Loucy (cell line): ENCODE measurements at regions not wholly inside any gene's neighbourhood (a gene's known extent, or its start where the extent isn't known, plus 50 kb on each side); places are given as distances from the start of the nearest gene placed in this dataset.

ENCODE experiments used
- H2AFZ ChIP-seq: fragments of 200-600 bp; sonication (generic); 2 replicates; pipeline ENCODE4 v1.6.0; 2016; ENCODE audit warnings: antibody characterized with exemption, mild to moderate bottlenecking, low read length, moderate library complexity
- H3F3A ChIP-seq: fragments of 200-600 bp; 2 replicates; pipeline ENCODE4 v1.6.0; 2016; ENCODE audit warnings: antibody characterized with exemption, low read depth, mild to moderate bottlenecking
- H3K27me3 ChIP-seq: fragments of 200-600 bp; sonication (generic); 2 replicates; pipeline ENCODE4 v1.6.1; 2014; ENCODE audit warnings: low read length, mild to moderate bottlenecking; ENCODE audit not compliant: insufficient read depth, poor library complexity, severe bottlenecking
- H3K36me3 ChIP-seq: fragments of 200-600 bp; sonication (generic); 2 replicates; pipeline ENCODE4 v1.6.1; 2016; ENCODE audit warnings: low read length; ENCODE audit not compliant: insufficient read depth
- H3K4me1 ChIP-seq: fragments of 200-600 bp; sonication (generic); 2 replicates; pipeline ENCODE4 v1.5.1; 2014; ENCODE audit warnings: low read length, mild to moderate bottlenecking; ENCODE audit not compliant: insufficient read depth, poor library complexity, severe bottlenecking
- H3K4me2 ChIP-seq: fragments of 200-600 bp; sonication (generic); 2 replicates; pipeline ENCODE4 v1.6.0; 2014; ENCODE audit warnings: antibody characterized with exemption, low read length, low read depth, mild to moderate bottlenecking; ENCODE audit not compliant: poor library complexity, severe bottlenecking
- H3K4me3 ChIP-seq: fragments of 200-600 bp; sonication (generic); 2 replicates; pipeline ENCODE4 v1.5.1; 2014; ENCODE audit warnings: low read length, mild to moderate bottlenecking, mixed read lengths; ENCODE audit not compliant: poor library complexity, severe bottlenecking
- H3K79me2 ChIP-seq: fragments of 200-600 bp; sonication (generic); 2 replicates; pipeline ENCODE4 v1.6.1; 2014; ENCODE audit warnings: low read length; ENCODE audit not compliant: insufficient read depth
- H3K9ac ChIP-seq: fragments of 200-600 bp; sonication (generic); 2 replicates; pipeline ENCODE4 v1.6.0; 2014; ENCODE audit warnings: mild to moderate bottlenecking, low read depth, low read length, moderate library complexity; ENCODE audit not compliant: poor library complexity, severe bottlenecking
- H3K9me2 ChIP-seq: fragments of 200-600 bp; sonication (generic); replicated peaks from 2 replicates; pipeline ENCODE4 v1.6.1; 2016; ENCODE audit warnings: low read depth, low read length, mixed read lengths
- H3K9me3 ChIP-seq: fragments of 200-600 bp; sonication (generic); 2 replicates; pipeline ENCODE4 v1.6.1; 2014; ENCODE audit warnings: mild to moderate bottlenecking, antibody characterized with exemption, low read length, low read depth; ENCODE audit not compliant: insufficient read depth
- H4K20me1 ChIP-seq: fragments of 200-600 bp; sonication (generic); 2 replicates; pipeline ENCODE4 v1.6.0; 2014; ENCODE audit warnings: antibody characterized with exemption, low read length, mild to moderate bottlenecking; ENCODE audit not compliant: insufficient read depth, poor library complexity, severe bottlenecking
- EZH2phosphoT487 ChIP-seq: fragments of 200-600 bp; IDR thresholded peaks from 2 replicates; pipeline ENCODE4 v1.6.1; 2018; ENCODE audit warnings: antibody characterized with exemption, mild to moderate bottlenecking, moderate library complexity, borderline replicate concordance
- TF ChIP-seq, protein P1 (sequence below): fragments of 200-600 bp; sonication (generic); conservative IDR thresholded peaks from 2 replicates; pipeline ENCODE4 v1.5.1; 2014; ENCODE audit warnings: mild to moderate bottlenecking, antibody characterized with exemption, low read length

DNA sequence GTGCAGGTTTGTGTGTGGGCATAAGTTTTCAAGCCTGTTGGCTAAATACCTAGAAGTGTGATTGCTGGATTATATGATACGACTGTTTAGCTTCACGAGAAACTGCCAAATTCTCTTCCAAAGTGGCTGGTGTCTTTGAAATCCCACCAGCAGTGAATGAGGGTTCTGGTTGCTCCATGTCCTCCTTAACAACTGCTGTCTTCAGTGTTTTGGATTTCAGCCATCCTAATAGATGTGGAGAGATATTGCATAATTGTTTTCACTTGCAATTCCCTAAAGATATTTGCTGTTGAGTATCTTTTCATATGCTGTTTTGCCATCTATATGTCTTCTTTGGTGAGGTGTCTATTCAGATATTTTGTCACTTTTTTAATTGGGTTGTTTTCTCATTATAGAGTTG is 390.5 kb downstream of the ZNF536 start:
- Histone ChIP-seq H3K9me3 (no peaks in the 10 kb centered on the region), H2AFZ (no peak overlapping the region), H3K4me3 (no peak overlapping the region), H3K9me2 (no peaks in the 10 kb centered on the region), H3K27me3 (no peaks in the 10 kb centered on the region), H3K9ac (no peak overlapping the region), H3K36me3 (no peaks in the 10 kb centered on the region), H4K20me1 (no peaks in the 10 kb centered on the region), H3F3A (no peaks in the 10 kb centered on the region), H3K4me1 (no peaks in the 10 kb centered on the region), H3K79me2 (no peaks in the 10 kb centered on the region), H3K4me2 (no peak overlapping the region)
- TF ChIP-seq, protein P1, sequence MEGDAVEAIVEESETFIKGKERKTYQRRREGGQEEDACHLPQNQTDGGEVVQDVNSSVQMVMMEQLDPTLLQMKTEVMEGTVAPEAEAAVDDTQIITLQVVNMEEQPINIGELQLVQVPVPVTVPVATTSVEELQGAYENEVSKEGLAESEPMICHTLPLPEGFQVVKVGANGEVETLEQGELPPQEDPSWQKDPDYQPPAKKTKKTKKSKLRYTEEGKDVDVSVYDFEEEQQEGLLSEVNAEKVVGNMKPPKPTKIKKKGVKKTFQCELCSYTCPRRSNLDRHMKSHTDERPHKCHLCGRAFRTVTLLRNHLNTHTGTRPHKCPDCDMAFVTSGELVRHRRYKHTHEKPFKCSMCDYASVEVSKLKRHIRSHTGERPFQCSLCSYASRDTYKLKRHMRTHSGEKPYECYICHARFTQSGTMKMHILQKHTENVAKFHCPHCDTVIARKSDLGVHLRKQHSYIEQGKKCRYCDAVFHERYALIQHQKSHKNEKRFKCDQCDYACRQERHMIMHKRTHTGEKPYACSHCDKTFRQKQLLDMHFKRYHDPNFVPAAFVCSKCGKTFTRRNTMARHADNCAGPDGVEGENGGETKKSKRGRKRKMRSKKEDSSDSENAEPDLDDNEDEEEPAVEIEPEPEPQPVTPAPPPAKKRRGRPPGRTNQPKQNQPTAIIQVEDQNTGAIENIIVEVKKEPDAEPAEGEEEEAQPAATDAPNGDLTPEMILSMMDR = no peak
- no peak for TF ChIP-seq EZH2phosphoT487

DNA sequence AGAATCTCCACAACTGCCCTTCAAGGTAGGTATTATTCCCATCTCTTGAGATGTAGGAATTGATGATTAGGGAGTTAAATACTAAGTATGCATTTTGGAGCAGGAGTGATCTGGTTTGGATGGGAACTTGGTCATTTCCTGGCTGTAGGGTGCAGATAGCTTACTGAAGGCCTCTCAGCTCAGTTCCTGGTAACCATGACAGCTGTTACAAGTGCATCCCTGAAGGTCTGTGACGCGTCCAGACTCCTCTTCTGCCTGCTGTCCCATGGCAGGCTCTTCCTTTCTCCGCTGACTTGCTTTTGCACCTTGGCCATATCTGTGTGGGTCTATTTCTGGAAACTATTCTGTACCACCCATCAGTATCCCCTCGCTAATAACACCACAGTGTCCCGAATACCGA is 387.8 kb downstream of the ZNF536 start:
- H3K4me2 ChIP-seq = no peak overlapping the region
- no peaks in the 10 kb centered on the region for H3F3A ChIP-seq
- H3K79me2 ChIP-seq = no peaks in the 10 kb centered on the region
- H2AFZ ChIP-seq = no peak overlapping the region
- no peak overlapping the region for H3K9ac ChIP-seq
- TF ChIP-seq, protein P1 = no peak
- no peak for TF ChIP-seq EZH2phosphoT487
- H3K4me3 ChIP-seq = no peak overlapping the region
- H3K27me3 ChIP-seq = no peaks in the 10 kb centered on the region
- H3K9me3 ChIP-seq = no peaks in the 10 kb centered on the region
- no peaks in the 10 kb centered on the region for H3K4me1 ChIP-seq
- H3K36me3 ChIP-seq = no peaks in the 10 kb centered on the region
- no peaks in the 10 kb centered on the region for H3K9me2 ChIP-seq
- H4K20me1 ChIP-seq = no peaks in the 10 kb centered on the region

GRCh38 chr19:30757837-30758617 is 385.8 kb downstream of the ZNF536 start:
- no peak for TF ChIP-seq EZH2phosphoT487
- TF ChIP-seq, protein P1 = no peak
- no peaks in the 10 kb centered on the region for H3K4me1 ChIP-seq
- H3K4me2 ChIP-seq = no peak overlapping the region
- no peak overlapping the region for H3K9ac ChIP-seq
- H3F3A ChIP-seq = no peaks in the 10 kb centered on the region
- no peaks in the 10 kb centered on the region for H3K36me3 ChIP-seq
- H4K20me1 ChIP-seq = no peaks in the 10 kb centered on the region
- H3K9me3 ChIP-seq = no peaks in the 10 kb centered on the region
- H3K9me2 ChIP-seq = no peaks in the 10 kb centered on the region
- H3K4me3 ChIP-seq = no peak overlapping the region
- no peak overlapping the region for H2AFZ ChIP-seq
- H3K27me3 ChIP-seq = no peaks in the 10 kb centered on the region
- H3K79me2 ChIP-seq = no peaks in the 10 kb centered on the region
